ENCODE measurements at regions not wholly inside any gene's neighbourhood (a gene's known extent, or its start where the extent isn't known, plus 50 kb on each side); places are given as distances from the start of the nearest gene placed in this dataset.

- TF ChIP-seq PHF8 (conservative IDR thresholded peaks at IDR 0.05; ENCODE audit: low read depth, low read length), result no peak
- no peak for TF ChIP-seq SRF (IDR thresholded peaks at IDR 0.05; ENCODE audit: low read depth, low read length)
- TF ChIP-seq RBBP5 (IDR thresholded peaks at IDR 0.05; ENCODE audit: borderline replicate concordance, low read depth, low read length), result no peak
- no peak for TF ChIP-seq ATF2 (IDR thresholded peaks at IDR 0.05; ENCODE audit: low read length)
- no peak for TF ChIP-seq MAFK (IDR thresholded peaks at IDR 0.05; ENCODE audit: low read depth, low read length)
Measured at GRCh38 chr16:73170612-73171038, 122.7 kb upstream of the ZFHX3 start (continued).

Measured in H1 (cell line).